H1 (cell line): ENCODE measurements at regions not wholly inside any gene's neighbourhood (a gene's known extent, or its start where the extent isn't known, plus 50 kb on each side); places are given as distances from the start of the nearest gene placed in this dataset.

Source experiments
- CTCF ChIA-PET: fragments of 300-600 bp; sonication (Branson Sonifier 250); formaldehyde crosslinking; loops from one replicate; lab custom pipeline; 2021; ENCODE audit not compliant: partially characterized antibody; lab: Charles Lee
- POLR2A ChIA-PET: fragments of 300-600 bp; sonication (Branson Sonifier 250); formaldehyde crosslinking; loops from one replicate; lab custom pipeline; 2021; ENCODE audit warnings: inconsistent platforms; ENCODE audit not compliant: partially characterized antibody; lab: Charles Lee
- DNase-seq, 2 experiments: peaks; one replicate each; pipeline versions ENCODE4 v3.0.0 to v3.0.0-alpha.2; 2010 to 2022; ENCODE audit warnings: low spot score in 2 of 2, low read depth in 1 of 2, mixed read lengths in 1 of 2
- FAIRE-seq: peaks from 2 replicates; lab custom pipeline; 2011; peaks lifted over from hg19 to GRCh38; lab: Jason Lieb, UNC
- H2AFZ ChIP-seq: 2 replicates; pipeline ENCODE4 v1.8.1; 2012; ENCODE audit warnings: low read length, inconsistent platforms
- H2AK5ac ChIP-seq: 2 replicates; pipeline ENCODE4 v1.6.1; 2013; ENCODE audit warnings: low read depth, low read length
- H2BK120ac ChIP-seq: replicated peaks from 2 replicates; pipeline ENCODE3; 2013; ENCODE audit warnings: low read depth, low read length, inconsistent platforms
- H2BK12ac ChIP-seq: 2 replicates; pipeline ENCODE4 v1.6.1; 2013; ENCODE audit warnings: low read depth, low read length
- H2BK15ac ChIP-seq: 2 replicates; pipeline ENCODE4 v1.6.1; 2013; ENCODE audit warnings: low read length
- H2BK20ac ChIP-seq: 2 replicates; pipeline ENCODE4 v1.6.1; 2013; ENCODE audit warnings: low read length
- H2BK5ac ChIP-seq: 2 replicates; pipeline ENCODE4 v1.6.1; 2013; ENCODE audit warnings: low read depth, low read length
- H3K14ac ChIP-seq: 2 replicates; pipeline ENCODE4 v1.6.1; 2013; ENCODE audit warnings: inconsistent platforms; ENCODE audit not compliant: insufficient read length
- H3K18ac ChIP-seq: 2 replicates; pipeline ENCODE4 v1.6.1; 2013; ENCODE audit warnings: low read length; ENCODE audit errors: extremely low read depth
- H3K23ac ChIP-seq: 2 replicates; pipeline ENCODE4 v1.6.1; 2013; ENCODE audit warnings: inconsistent platforms; ENCODE audit not compliant: insufficient read length
- H3K23me2 ChIP-seq: 2 replicates; pipeline ENCODE4 v1.6.1; 2013; ENCODE audit warnings: low read depth, low read length
- H3K27ac ChIP-seq: 2 replicates; pipeline ENCODE4 v1.6.1; 2011; ENCODE audit warnings: low read depth, low read length, inconsistent platforms
- H3K27me3 ChIP-seq, 4 experiments: replicated peaks in 1 of 4; 1 replicate in 1 of 4; 2 replicates in 3 of 4; pipeline versions ENCODE4 v1.6.1 to v1.8.1; 2011 to 2013; ENCODE audit warnings: low read length in 3 of 4, mild to moderate bottlenecking in 3 of 4, inconsistent platforms in 2 of 4, mixed read lengths in 2 of 4, moderate library complexity in 1 of 4; ENCODE audit not compliant: control insufficient read depth in 3 of 4, insufficient read depth in 3 of 4; ENCODE audit errors: extremely low read depth in 1 of 4
- H3K36me3 ChIP-seq, 4 experiments: 2 replicates each; pipeline versions ENCODE4 v1.6.1 to v1.8.1; 2011 to 2013; ENCODE audit warnings: mild to moderate bottlenecking in 4 of 4, low read length in 3 of 4, moderate library complexity in 2 of 4, control low read depth in 1 of 4, inconsistent platforms in 1 of 4; ENCODE audit not compliant: insufficient read depth in 4 of 4, control insufficient read depth in 2 of 4
- H3K4ac ChIP-seq: replicated peaks from 2 replicates; pipeline ENCODE3; 2013; ENCODE audit warnings: low read length, low read depth, mixed read lengths, inconsistent platforms; ENCODE audit not compliant: insufficient read length
- H3K4me1 ChIP-seq, 4 experiments: replicated peaks in 1 of 4; 1 replicate in 1 of 4; 2 replicates in 3 of 4; pipeline versions ENCODE4 v1.6.1 to v1.8.1; 2011 to 2013; ENCODE audit warnings: low read length in 3 of 4, inconsistent platforms in 2 of 4, mixed read lengths in 1 of 4; ENCODE audit not compliant: insufficient read depth in 4 of 4, control insufficient read depth in 3 of 4
- H3K4me2 ChIP-seq, 2 experiments: 2 replicates each; pipeline versions ENCODE4 v1.6.1 to v1.8.1; 2011 to 2013; ENCODE audit warnings: low read depth in 2 of 2, low read length in 2 of 2, control low read depth in 1 of 2, inconsistent platforms in 1 of 2, mild to moderate bottlenecking in 1 of 2; ENCODE audit not compliant: insufficient read depth in 1 of 2
- H3K4me3 ChIP-seq, 4 experiments: fragments of 200-600, 300-600 bp in 1 of 4; sonication (generic), shearing (Covaris generic), sonication (Bioruptor Twin) in 1 of 4; 2 replicates each; pipeline versions ENCODE4 v1.5.1 to v1.8.1; 2011 to 2016; ENCODE audit warnings: low read length in 4 of 4, low read depth in 3 of 4, control low read depth in 2 of 4, inconsistent platforms in 2 of 4, mild to moderate bottlenecking in 2 of 4, mixed read lengths in 1 of 4, moderate library complexity in 1 of 4; ENCODE audit not compliant: insufficient read depth in 2 of 4; ENCODE audit errors: extremely low read depth in 1 of 4
- H3K56ac ChIP-seq: replicated peaks from 2 replicates; pipeline ENCODE3; 2013; ENCODE audit warnings: low read depth, mild to moderate bottlenecking, mixed read lengths, low read length, inconsistent platforms; ENCODE audit not compliant: insufficient read length
- H3K79me1 ChIP-seq: 2 replicates; pipeline ENCODE4 v1.6.1; 2013; ENCODE audit warnings: low read depth, low read length, control low read depth
- H3K79me2 ChIP-seq, 2 experiments: 2 replicates each; pipeline versions ENCODE4 v1.6.1 to v1.8.1; 2012 to 2013; ENCODE audit warnings: low read length in 2 of 2, mild to moderate bottlenecking in 2 of 2, inconsistent platforms in 1 of 2; ENCODE audit not compliant: insufficient read depth in 2 of 2, control insufficient read depth in 1 of 2
- H3K9ac ChIP-seq, 4 experiments: replicated peaks in 1 of 4; 1 replicate in 1 of 4; 2 replicates in 3 of 4; pipeline versions ENCODE4 v1.6.1 to v1.8.1; 2011 to 2013; ENCODE audit warnings: low read depth in 3 of 4, low read length in 3 of 4, control low read depth in 2 of 4, mild to moderate bottlenecking in 2 of 4, moderate library complexity in 2 of 4, inconsistent platforms in 1 of 4; ENCODE audit errors: extremely low read depth in 1 of 4
- H3K9me3 ChIP-seq, 2 experiments: 2 replicates each; pipeline versions ENCODE4 v1.6.1 to v1.8.1; 2012 to 2013; ENCODE audit warnings: mild to moderate bottlenecking in 2 of 2, moderate library complexity in 2 of 2, control low read depth in 1 of 2, inconsistent platforms in 1 of 2, low read depth in 1 of 2, low read length in 1 of 2, mixed read lengths in 1 of 2; ENCODE audit not compliant: insufficient read depth in 2 of 2
- H4K20me1 ChIP-seq, 2 experiments: replicated peaks in 1 of 2; 2 replicates each; pipeline versions ENCODE3 to v1.8.1; 2011 to 2013; ENCODE audit warnings: inconsistent platforms in 2 of 2, low read length in 2 of 2, mild to moderate bottlenecking in 1 of 2; ENCODE audit not compliant: insufficient read depth in 2 of 2, control insufficient read depth in 1 of 2
- H4K5ac ChIP-seq: 2 replicates; pipeline ENCODE4 v1.6.1; 2013; ENCODE audit warnings: low read length, low read depth, mixed read lengths, inconsistent platforms; ENCODE audit not compliant: insufficient read length
- H4K8ac ChIP-seq: 2 replicates; pipeline ENCODE4 v1.8.0; 2013; ENCODE audit warnings: mild to moderate bottlenecking, moderate library complexity, low read length, inconsistent platforms; ENCODE audit not compliant: insufficient read depth; ENCODE audit errors: extremely low read depth
- H4K91ac ChIP-seq: replicated peaks from 2 replicates; pipeline ENCODE3; 2013; ENCODE audit warnings: low read length, mixed read lengths, inconsistent platforms; ENCODE audit not compliant: insufficient read length
- CBX8 ChIP-seq: fragments of 300-800, 300-1000 bp; sonication (generic); IDR thresholded peaks from 2 replicates; pipeline ENCODE4 v1.7.1; 2016; ENCODE audit warnings: low read depth, low read length, borderline replicate concordance
- CREB1 ChIP-seq: IDR thresholded peaks from 2 replicates; pipeline ENCODE4 v1.6.1; 2012; ENCODE audit warnings: inconsistent platforms
- GTF2F1 ChIP-seq: IDR thresholded peaks from 2 replicates; pipeline ENCODE4 v1.6.1; 2012; ENCODE audit warnings: low read depth, low read length, improper control_type of control experiment, borderline replicate concordance
- RAD21 ChIP-seq, 2 experiments: IDR thresholded peaks in 1 of 2; conservative IDR thresholded peaks in 1 of 2; 2 replicates each; pipeline ENCODE4 v1.6.1; 2011; ENCODE audit warnings: low read depth in 2 of 2, low read length in 2 of 2, improper control_type of control experiment in 1 of 2, inconsistent platforms in 1 of 2, mild to moderate bottlenecking in 1 of 2, moderate library complexity in 1 of 2
- RBBP5 ChIP-seq: IDR thresholded peaks from 2 replicates; pipeline ENCODE4 v1.7.1; 2012; ENCODE audit warnings: low read depth, mild to moderate bottlenecking, inconsistent platforms, low read length, moderate library complexity, borderline replicate concordance
- RXRA ChIP-seq: IDR thresholded peaks from 2 replicates; pipeline ENCODE4 v1.6.1; 2011; ENCODE audit warnings: low read depth, mild to moderate bottlenecking, low read length, moderate library complexity; ENCODE audit not compliant: insufficient read depth
- SIN3A ChIP-seq, 2 experiments: IDR thresholded peaks in 1 of 2; conservative IDR thresholded peaks in 1 of 2; 2 replicates each; pipeline ENCODE4 v1.6.1; 2011 to 2012; ENCODE audit warnings: low read length in 2 of 2, improper control_type of control experiment in 1 of 2, low read depth in 1 of 2, mild to moderate bottlenecking in 1 of 2
- TAF1 ChIP-seq: IDR thresholded peaks from 2 replicates; pipeline ENCODE4 v1.6.1; 2011; ENCODE audit warnings: mild to moderate bottlenecking, low read depth, low read length
- WGBS, 2 experiments: shearing (Covaris generic) in 1 of 2; methylation state at CpG; one replicate each; pipeline versions ENCODE4 v1.1.6 to v1.1.7; 2013 to 2015; ENCODE audit warnings: low lambda C conversion rate in 2 of 2, mixed read lengths in 2 of 2, inconsistent platforms in 1 of 2, low coverage in 1 of 2, missing lambda C conversion rate in 1 of 2; ENCODE audit not compliant: insufficient replicate concordance in 2 of 2, insufficient coverage in 1 of 2, insufficient read length in 1 of 2; ENCODE audit errors: extremely low coverage in 1 of 2, missing lambda C conversion rate in 1 of 2; 5-methylcytosine and 5-hydroxymethylcytosine counted together
- TF ChIP-seq, protein P1 (sequence below): IDR thresholded peaks from 2 replicates; pipeline ENCODE4 v1.6.1; 2011; ENCODE audit warnings: low read length, improper control_type of control experiment
- TF ChIP-seq, protein P2 (sequence below): IDR thresholded peaks from 2 replicates; pipeline ENCODE4 v1.6.1; 2011; ENCODE audit warnings: low read depth, mild to moderate bottlenecking, low read length; ENCODE audit not compliant: insufficient read depth
- TF ChIP-seq, protein P3 (sequence below): IDR thresholded peaks from 2 replicates; pipeline ENCODE4 v1.6.1; 2012; ENCODE audit warnings: inconsistent platforms

DNA sequence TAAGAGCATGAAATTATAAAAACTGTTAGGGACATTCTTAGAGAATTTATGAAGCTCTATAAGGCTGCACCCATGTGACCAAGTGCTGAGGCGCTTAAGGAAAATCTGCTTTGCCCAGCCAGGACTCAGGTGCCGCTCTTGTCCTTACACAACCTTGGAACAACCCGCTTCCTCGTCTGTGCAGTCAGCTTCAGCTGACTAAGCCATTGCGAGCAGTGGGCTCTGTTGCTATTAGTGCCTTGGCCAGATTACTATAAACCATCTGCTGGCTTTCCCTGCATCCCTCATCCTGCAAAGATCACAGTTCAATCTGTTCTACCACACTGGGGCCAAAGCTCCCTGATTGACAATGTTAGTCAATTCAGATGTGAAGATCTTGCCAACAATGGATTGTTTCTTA lies 89.1 kb upstream of the E2F3 start:
- no peak overlapping the region for H2BK15ac ChIP-seq
- no peak overlapping the region for H2AFZ ChIP-seq
- ChIA-PET CTCF (interaction anchor here (0.7 to 1.5 kb wide), 3 partner anchors 12 to 221 kb away, joined by 3 to 4 read pairs (median 3); no protein-coding TSS in a partner anchor), POLR2A (interaction anchor here (1.1 kb wide), 1 partner anchor 22 kb away, joined by 3 read pairs; no protein-coding TSS in a partner anchor)
- H4K20me1 ChIP-seq: no peaks in the 10 kb centered on the region
- no peaks in the 10 kb centered on the region for H3K4me1 ChIP-seq
- no peaks in the 10 kb centered on the region for H3K36me3 ChIP-seq
- H4K91ac ChIP-seq: no peak overlapping the region
- H2BK20ac ChIP-seq: no peak overlapping the region
- no peak overlapping the region for H3K14ac ChIP-seq
- H3K9me3 ChIP-seq: 0 out of 4 replicates have a peak, but pooled peaks cover 0 to 5% of the 10 kb centered on the region in 2 experiments
- H3K27me3 ChIP-seq: no peaks in the 10 kb centered on the region
- H3K18ac ChIP-seq: no peak overlapping the region
- H3K4me3 ChIP-seq: no peak overlapping the region
- H4K5ac ChIP-seq: no peak overlapping the region
- H3K4me2 ChIP-seq: no peak overlapping the region
- H3K23ac ChIP-seq: no peak overlapping the region
- no peak overlapping the region for H3K9ac ChIP-seq
- H2BK5ac ChIP-seq: no peak overlapping the region
- no peak overlapping the region for H2AK5ac ChIP-seq
- no peak overlapping the region for H3K27ac ChIP-seq
- WGBS, 2 experiments: 94% methylated on average over 5 of the region's 5 CpGs; no CpG with 5 or more reads in 1 of the 2 experiments
- H2BK120ac ChIP-seq: no peak overlapping the region
- FAIRE-seq: no peak
- H2BK12ac ChIP-seq: no peak overlapping the region
- H4K8ac ChIP-seq: no peak overlapping the region; the same call in 1 of the 2 replicates
- no peaks in the 10 kb centered on the region for H3K79me2 ChIP-seq
- no peak overlapping the region for H3K56ac ChIP-seq
- no peak overlapping the region for H3K4ac ChIP-seq
- no peaks in the 10 kb centered on the region for H3K79me1 ChIP-seq
- no peak for DNase-seq
- H3K23me2 ChIP-seq: no peaks in the 10 kb centered on the region
- TF ChIP-seq TAF1: no peak
- TF ChIP-seq RBBP5: no peak
- TF ChIP-seq CREB1: no peak
- no peak for TF ChIP-seq SIN3A (conservative IDR thresholded peaks at IDR 0.05 in 1 of 2, IDR thresholded peaks at IDR 0.05 in 1 of 2; ENCODE audit: low read depth in 1 of 2, low read length in 2 of 2)
- TF ChIP-seq, protein P1, sequence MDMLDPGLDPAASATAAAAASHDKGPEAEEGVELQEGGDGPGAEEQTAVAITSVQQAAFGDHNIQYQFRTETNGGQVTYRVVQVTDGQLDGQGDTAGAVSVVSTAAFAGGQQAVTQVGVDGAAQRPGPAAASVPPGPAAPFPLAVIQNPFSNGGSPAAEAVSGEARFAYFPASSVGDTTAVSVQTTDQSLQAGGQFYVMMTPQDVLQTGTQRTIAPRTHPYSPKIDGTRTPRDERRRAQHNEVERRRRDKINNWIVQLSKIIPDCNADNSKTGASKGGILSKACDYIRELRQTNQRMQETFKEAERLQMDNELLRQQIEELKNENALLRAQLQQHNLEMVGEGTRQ: no peak
- TF ChIP-seq, protein P2, sequence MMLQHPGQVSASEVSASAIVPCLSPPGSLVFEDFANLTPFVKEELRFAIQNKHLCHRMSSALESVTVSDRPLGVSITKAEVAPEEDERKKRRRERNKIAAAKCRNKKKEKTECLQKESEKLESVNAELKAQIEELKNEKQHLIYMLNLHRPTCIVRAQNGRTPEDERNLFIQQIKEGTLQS: no peak
- no peak for TF ChIP-seq RAD21 (IDR thresholded peaks at IDR 0.05 in 1 of 2, conservative IDR thresholded peaks at IDR 0.05 in 1 of 2; ENCODE audit: low read depth in 2 of 2, low read length in 2 of 2)
- TF ChIP-seq, protein P3, sequence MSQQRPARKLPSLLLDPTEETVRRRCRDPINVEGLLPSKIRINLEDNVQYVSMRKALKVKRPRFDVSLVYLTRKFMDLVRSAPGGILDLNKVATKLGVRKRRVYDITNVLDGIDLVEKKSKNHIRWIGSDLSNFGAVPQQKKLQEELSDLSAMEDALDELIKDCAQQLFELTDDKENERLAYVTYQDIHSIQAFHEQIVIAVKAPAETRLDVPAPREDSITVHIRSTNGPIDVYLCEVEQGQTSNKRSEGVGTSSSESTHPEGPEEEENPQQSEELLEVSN: no peak
- TF ChIP-seq RXRA: no peak
- TF ChIP-seq CBX8: no peak
- TF ChIP-seq GTF2F1: no peak
